Ishikawa (cell line): ENCODE measurements at regions not wholly inside any gene's neighbourhood (a gene's known extent, or its start where the extent isn't known, plus 50 kb on each side); places are given as distances from the start of the nearest gene placed in this dataset.

Experiments used
- CEBPB ChIP-seq: IDR thresholded peaks from 2 replicates; pipeline ENCODE4 v1.6.1; 2012
- FOXM1 ChIP-seq: IDR thresholded peaks from 2 replicates; pipeline ENCODE4 v1.6.1; 2012; ENCODE audit warnings: low read depth, borderline replicate concordance
- ZBTB7A ChIP-seq: IDR thresholded peaks from 2 replicates; pipeline ENCODE4 v1.6.1; 2012; ENCODE audit warnings: low read depth

- TF ChIP-seq FOXM1 (no peak), ZBTB7A (no peak), CEBPB (no peak)
Observed at GRCh38 chr15:95968856-95969255, 361.6 kb upstream of the NR2F2 start.
